K562 (cell line): ENCODE measurements at regions not wholly inside any gene's neighbourhood (a gene's known extent, or its start where the extent isn't known, plus 50 kb on each side); places are given as distances from the start of the nearest gene placed in this dataset.
A peak's percentile ranks its signal among the peaks of the same experiment; 100 is the strongest.

Source experiments
- ADNP ChIP-seq: fragments of 200-800 bp; sonication (Bioruptor generic); IDR thresholded peaks from 2 replicates; pipeline ENCODE4 v1.6.1; 2016; ENCODE audit warnings: missing genetic modification characterization, missing compliant biosample characterization
- CC2D1A ChIP-seq: fragments of 450-650 bp; IDR thresholded peaks from 2 replicates; pipeline ENCODE4 v1.6.1; 2017; ENCODE audit warnings: mild to moderate bottlenecking
- E2F3 ChIP-seq: fragments of 250-450 bp; sonication (Bioruptor Pico); IDR thresholded peaks from 2 replicates; pipeline ENCODE4 v1.4.0; 2020; ENCODE audit warnings: mild to moderate bottlenecking
- FOXJ2 ChIP-seq: fragments of 200-800 bp; sonication (Bioruptor generic); IDR thresholded peaks from 2 replicates; pipeline ENCODE4 v1.6.1; 2016; ENCODE audit warnings: missing genetic modification characterization, missing compliant biosample characterization
- FOXP1 ChIP-seq: sonication (generic); formaldehyde crosslinking; IDR thresholded peaks from 2 replicates; pipeline ENCODE4 v1.8.0; 2022; ENCODE audit warnings: mild to moderate bottlenecking, missing genetic modification reagents
- KLF13 ChIP-seq: fragments of 450-650 bp; IDR thresholded peaks from 2 replicates; pipeline ENCODE4 v1.6.1; 2016; ENCODE audit warnings: missing genetic modification characterization, low read depth, mild to moderate bottlenecking, missing compliant biosample characterization, moderate library complexity, borderline replicate concordance
- MAZ ChIP-seq, 2 experiments: fragments of 450-650 bp in 1 of 2; sonication (generic) in 1 of 2; formaldehyde crosslinking; IDR thresholded peaks in 1 of 2; conservative IDR thresholded peaks in 1 of 2; 2 replicates each; pipeline versions ENCODE4 v1.4.0 to v1.5.0; 2020; ENCODE audit warnings: mild to moderate bottlenecking in 1 of 2, missing genetic modification reagents in 1 of 2
- MED1 ChIP-seq: sonication (generic); formaldehyde crosslinking; IDR thresholded peaks from 2 replicates; pipeline ENCODE4 v1.8.1; 2023; ENCODE audit warnings: missing genetic modification reagents, borderline replicate concordance
- MTA2 ChIP-seq: fragments of 450-650 bp; IDR thresholded peaks from 2 replicates; pipeline ENCODE4 v1.6.1; 2016; ENCODE audit warnings: low read depth
- MTF1 ChIP-seq: fragments of 250-450 bp; sonication (Bioruptor Pico); IDR thresholded peaks from 2 replicates; pipeline ENCODE4 v1.9.0; 2021; ENCODE audit warnings: moderate library complexity, mild to moderate bottlenecking, inconsistent platforms, borderline replicate concordance
- MYBL2 ChIP-seq, 2 experiments: fragments of 450-650 bp in 1 of 2; sonication (generic) in 1 of 2; formaldehyde crosslinking in 1 of 2; IDR thresholded peaks; 2 replicates each; pipeline versions ENCODE4 v1.6.1 to v1.8.1; 2017 to 2022; ENCODE audit warnings: borderline replicate concordance in 1 of 2, inconsistent platforms in 1 of 2, low read depth in 1 of 2, mild to moderate bottlenecking in 1 of 2, missing genetic modification reagents in 1 of 2, moderate library complexity in 1 of 2
- OTX1 ChIP-seq: fragments of 450-650 bp; formaldehyde crosslinking; IDR thresholded peaks from 2 replicates; pipeline ENCODE4 v1.4.0; 2022; ENCODE audit warnings: mild to moderate bottlenecking
- POLR2A ChIP-seq: fragments of 450-650 bp; conservative IDR thresholded peaks from 2 replicates; pipeline ENCODE4 v1.6.1; 2016
- SMARCC2 ChIP-seq: fragments of 450-650 bp; IDR thresholded peaks from 2 replicates; pipeline ENCODE4 v1.6.1; 2017; ENCODE audit warnings: antibody characterized with exemption, moderate library complexity, mild to moderate bottlenecking, low read depth
- TARDBP ChIP-seq: fragments of 450-650 bp; IDR thresholded peaks from 2 replicates; pipeline ENCODE4 v1.6.1; 2016
- TCF7L2 ChIP-seq: fragments of 150-350 bp; IDR thresholded peaks from 2 replicates; pipeline ENCODE4 v1.6.1; 2016; ENCODE audit warnings: low read depth, mild to moderate bottlenecking, low read length, moderate library complexity
- ZNF239 ChIP-seq: fragments of 250-450 bp; sonication (Bioruptor Pico); IDR thresholded peaks from 2 replicates; pipeline ENCODE4 v1.4.0; 2020; ENCODE audit warnings: mild to moderate bottlenecking
- ZNF583 ChIP-seq: fragments of 250-450 bp; sonication (Bioruptor Pico); IDR thresholded peaks from 2 replicates; pipeline ENCODE4 v1.4.0; 2020
- ZNF644 ChIP-seq: fragments of 200-800 bp; sonication (Bioruptor generic); IDR thresholded peaks from 2 replicates; pipeline ENCODE4 v1.6.1; 2016; ENCODE audit warnings: low read depth, missing genetic modification characterization, missing compliant biosample characterization
- ZNF76 ChIP-seq: fragments of 250-450 bp; sonication (Bioruptor Pico); IDR thresholded peaks from 2 replicates; pipeline ENCODE4 v1.4.0; 2020; ENCODE audit warnings: mild to moderate bottlenecking, moderate library complexity, borderline replicate concordance
- TF ChIP-seq, protein P1 (sequence below): fragments of 450-650 bp; formaldehyde crosslinking; IDR thresholded peaks from 2 replicates; pipeline ENCODE4 v1.4.0; 2020; ENCODE audit warnings: mild to moderate bottlenecking
- TF ChIP-seq, protein P2 (sequence below): fragments of 200-800 bp; sonication (Bioruptor generic); IDR thresholded peaks from 2 replicates; pipeline ENCODE4 v1.6.1; 2017; ENCODE audit warnings: missing genetic modification characterization, missing compliant biosample characterization
- TF ChIP-seq, protein P3 (sequence below): fragments of 250-450 bp; sonication (Bioruptor Pico); IDR thresholded peaks from 2 replicates; pipeline ENCODE4 v1.8.0; 2022; ENCODE audit warnings: moderate library complexity, mild to moderate bottlenecking, inconsistent platforms
- TF ChIP-seq, protein P4 (sequence below): IDR thresholded peaks from 2 replicates; pipeline ENCODE4 v1.6.1; 2012; ENCODE audit warnings: low read depth, low read length, improper control_type of control experiment, borderline replicate concordance

DNA sequence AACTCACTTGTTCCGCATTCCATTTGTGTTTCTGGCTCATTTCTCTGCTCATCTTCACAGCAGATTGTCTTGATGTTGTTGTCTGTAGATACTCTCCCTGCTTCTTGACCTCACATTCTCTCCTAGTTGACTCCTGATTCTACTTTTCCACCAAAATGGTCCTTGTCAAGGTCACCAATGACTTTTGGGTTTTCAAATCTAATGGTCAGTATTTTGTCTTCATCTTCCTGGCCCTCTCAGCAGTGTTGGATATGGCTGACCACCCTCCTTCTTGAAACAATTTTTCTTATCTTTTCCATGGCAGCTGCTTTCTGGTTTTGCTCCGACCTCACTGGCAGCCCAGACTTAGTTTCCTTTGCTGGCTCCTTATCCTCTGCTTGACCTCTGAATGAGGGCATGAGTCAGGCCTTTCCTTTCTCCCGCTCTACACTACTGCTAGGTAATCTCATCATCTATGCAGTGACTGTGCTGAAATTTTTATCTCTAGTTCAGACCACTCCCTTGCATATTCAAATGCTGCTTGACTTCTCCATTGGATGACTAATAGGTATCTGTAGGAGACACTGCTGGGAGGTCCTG, 386.6 kb upstream of the SPRED2 start (continued):
- TF ChIP-seq MTA2: peak; percentile 70
- TF ChIP-seq ZNF583 (CRISPR knock-in tag): no peak
- no peak for TF ChIP-seq E2F3 (CRISPR knock-in tag)
- TF ChIP-seq KLF13: no peak
- TF ChIP-seq FOXP1 (CRISPR knock-in tag): 0 out of 2 replicates have a peak, but pooled peaks have one; percentile 37
- peak; percentile 37; the same call in 1 of the 2 replicates for TF ChIP-seq ZNF239 (CRISPR knock-in tag)
- peak; percentile 92 for TF ChIP-seq SMARCC2
- TF ChIP-seq, protein P1, sequence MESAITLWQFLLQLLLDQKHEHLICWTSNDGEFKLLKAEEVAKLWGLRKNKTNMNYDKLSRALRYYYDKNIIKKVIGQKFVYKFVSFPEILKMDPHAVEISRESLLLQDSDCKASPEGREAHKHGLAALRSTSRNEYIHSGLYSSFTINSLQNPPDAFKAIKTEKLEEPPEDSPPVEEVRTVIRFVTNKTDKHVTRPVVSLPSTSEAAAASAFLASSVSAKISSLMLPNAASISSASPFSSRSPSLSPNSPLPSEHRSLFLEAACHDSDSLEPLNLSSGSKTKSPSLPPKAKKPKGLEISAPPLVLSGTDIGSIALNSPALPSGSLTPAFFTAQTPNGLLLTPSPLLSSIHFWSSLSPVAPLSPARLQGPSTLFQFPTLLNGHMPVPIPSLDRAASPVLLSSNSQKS: 0 out of 2 replicates have a peak, but pooled peaks have one; percentile 73
- TF ChIP-seq, protein P2, sequence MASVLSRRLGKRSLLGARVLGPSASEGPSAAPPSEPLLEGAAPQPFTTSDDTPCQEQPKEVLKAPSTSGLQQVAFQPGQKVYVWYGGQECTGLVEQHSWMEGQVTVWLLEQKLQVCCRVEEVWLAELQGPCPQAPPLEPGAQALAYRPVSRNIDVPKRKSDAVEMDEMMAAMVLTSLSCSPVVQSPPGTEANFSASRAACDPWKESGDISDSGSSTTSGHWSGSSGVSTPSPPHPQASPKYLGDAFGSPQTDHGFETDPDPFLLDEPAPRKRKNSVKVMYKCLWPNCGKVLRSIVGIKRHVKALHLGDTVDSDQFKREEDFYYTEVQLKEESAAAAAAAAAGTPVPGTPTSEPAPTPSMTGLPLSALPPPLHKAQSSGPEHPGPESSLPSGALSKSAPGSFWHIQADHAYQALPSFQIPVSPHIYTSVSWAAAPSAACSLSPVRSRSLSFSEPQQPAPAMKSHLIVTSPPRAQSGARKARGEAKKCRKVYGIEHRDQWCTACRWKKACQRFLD (CRISPR knock-in tag): peak; percentile 49; the same call in 1 of the 2 replicates
- TF ChIP-seq, protein P3, sequence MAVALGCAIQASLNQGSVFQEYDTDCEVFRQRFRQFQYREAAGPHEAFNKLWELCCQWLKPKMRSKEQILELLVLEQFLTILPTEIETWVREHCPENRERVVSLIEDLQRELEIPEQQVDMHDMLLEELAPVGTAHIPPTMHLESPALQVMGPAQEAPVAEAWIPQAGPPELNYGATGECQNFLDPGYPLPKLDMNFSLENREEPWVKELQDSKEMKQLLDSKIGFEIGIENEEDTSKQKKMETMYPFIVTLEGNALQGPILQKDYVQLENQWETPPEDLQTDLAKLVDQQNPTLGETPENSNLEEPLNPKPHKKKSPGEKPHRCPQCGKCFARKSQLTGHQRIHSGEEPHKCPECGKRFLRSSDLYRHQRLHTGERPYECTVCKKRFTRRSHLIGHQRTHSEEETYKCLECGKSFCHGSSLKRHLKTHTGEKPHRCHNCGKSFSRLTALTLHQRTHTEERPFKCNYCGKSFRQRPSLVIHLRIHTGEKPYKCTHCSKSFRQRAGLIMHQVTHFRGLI (CRISPR knock-in tag): peak; percentile 73; the same call in 1 of the 2 replicates
- TF ChIP-seq MED1 (CRISPR knock-in tag): no peak
- TF ChIP-seq TARDBP: no peak
- peak; percentile 69; the same call in 1 of the 2 replicates for TF ChIP-seq OTX1 (CRISPR knock-in tag)
- TF ChIP-seq ZNF644: peak; percentile 83
- peak; percentile 47; the same call in 1 of the 2 replicates for TF ChIP-seq POLR2A
- peak; percentile 63; the same call in 1 of the 2 replicates for TF ChIP-seq ZNF76
- TF ChIP-seq TCF7L2: 0 out of 2 replicates have a peak, but pooled peaks have one; percentile 13
- peak; percentile 75 for TF ChIP-seq CC2D1A
- TF ChIP-seq FOXJ2 (tag): peak; percentile 66; the same call in 1 of the 2 replicates
- TF ChIP-seq MTF1 (CRISPR knock-in tag): 0 out of 2 replicates have a peak, but pooled peaks have one; percentile 25
- TF ChIP-seq ADNP: no peak
- peak; percentile 67; the same call in 1 of the 2 replicates for TF ChIP-seq MYBL2 (IDR thresholded peaks at IDR 0.05; ENCODE audit: low read depth)
- no peak for TF ChIP-seq MYBL2 (CRISPR knock-in tag; IDR thresholded peaks at IDR 0.05; ENCODE audit: borderline replicate concordance)
- TF ChIP-seq, protein P4, sequence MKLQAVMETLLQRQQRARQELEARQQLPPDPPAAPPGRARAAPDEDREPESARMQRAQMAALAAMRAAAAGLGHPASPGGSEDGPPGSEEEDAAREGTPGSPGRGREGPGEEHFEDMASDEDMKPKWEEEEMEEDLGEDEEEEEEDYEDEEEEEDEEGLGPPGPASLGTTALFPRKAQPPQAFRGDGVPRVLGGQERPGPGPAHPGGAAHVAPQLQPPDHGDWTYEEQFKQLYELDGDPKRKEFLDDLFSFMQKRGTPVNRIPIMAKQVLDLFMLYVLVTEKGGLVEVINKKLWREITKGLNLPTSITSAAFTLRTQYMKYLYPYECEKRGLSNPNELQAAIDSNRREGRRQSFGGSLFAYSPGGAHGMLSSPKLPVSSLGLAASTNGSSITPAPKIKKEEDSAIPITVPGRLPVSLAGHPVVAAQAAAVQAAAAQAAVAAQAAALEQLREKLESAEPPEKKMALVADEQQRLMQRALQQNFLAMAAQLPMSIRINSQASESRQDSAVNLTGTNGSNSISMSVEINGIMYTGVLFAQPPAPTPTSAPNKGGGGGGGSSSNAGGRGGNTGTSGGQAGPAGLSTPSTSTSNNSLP: peak; percentile 68; the same call in 1 of the 2 replicates
- peak in 1 of 2 experiments; percentile 35; a peak in 1 of 4 replicates for TF ChIP-seq MAZ (CRISPR knock-in tag; conservative IDR thresholded peaks at IDR 0.05 in 1 of 2, IDR thresholded peaks at IDR 0.05 in 1 of 2)
